GM18507 (cell line): ENCODE measurements at regions not wholly inside any gene's neighbourhood (a gene's known extent, or its start where the extent isn't known, plus 50 kb on each side); places are given as distances from the start of the nearest gene placed in this dataset.

Source experiments
- DNase-seq: peaks from one replicate; pipeline ENCODE4 v3.0.0; 2011; ENCODE audit warnings: low read depth; ENCODE audit not compliant: insufficient read length; ENCODE audit errors: extremely low spot score
- FAIRE-seq: peaks from 2 replicates; lab custom pipeline; 2011; peaks lifted over from hg19 to GRCh38; lab: Jason Lieb, UNC

DNA sequence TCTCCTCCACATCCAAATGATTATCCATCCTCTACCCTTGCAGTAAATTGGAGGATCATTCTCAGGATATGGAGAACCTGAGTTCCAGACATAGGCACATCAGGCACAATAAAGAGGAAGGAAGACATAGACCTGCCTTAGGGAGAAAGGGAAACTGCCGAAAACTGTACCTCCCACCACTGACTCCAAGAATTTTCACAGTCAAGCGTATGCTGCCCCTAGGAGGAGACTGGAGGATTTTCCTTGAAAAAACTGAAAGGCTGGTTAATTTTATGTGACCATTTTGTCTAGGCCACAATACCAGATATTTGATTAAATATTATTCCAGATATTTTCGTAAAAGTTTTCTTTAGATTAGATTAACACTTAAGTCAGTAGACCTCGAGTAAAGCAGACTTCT is 638.5 kb upstream of the PKDCC start:
- DNase-seq (no peak), FAIRE-seq (no peak)

DNA sequence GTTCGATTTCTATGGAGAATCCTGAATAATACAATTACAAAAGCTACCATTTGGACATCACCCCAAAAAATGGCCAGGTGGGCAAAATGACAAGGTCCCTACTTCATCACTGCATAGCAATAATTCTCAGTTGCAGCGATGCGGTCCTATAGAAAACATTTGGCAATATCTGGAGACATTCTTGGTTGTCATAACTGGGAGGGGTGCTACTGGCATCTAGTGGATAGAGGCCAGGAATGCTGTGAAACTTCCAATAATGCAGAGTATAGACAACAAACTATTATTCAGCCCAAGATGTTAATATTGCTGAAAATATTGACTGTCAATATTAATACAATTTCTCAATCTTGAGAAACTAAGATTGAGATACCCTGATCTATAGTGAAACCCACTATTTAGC is 637.8 kb upstream of the PKDCC start:
- DNase-seq: no peak
- FAIRE-seq: no peak

DNA sequence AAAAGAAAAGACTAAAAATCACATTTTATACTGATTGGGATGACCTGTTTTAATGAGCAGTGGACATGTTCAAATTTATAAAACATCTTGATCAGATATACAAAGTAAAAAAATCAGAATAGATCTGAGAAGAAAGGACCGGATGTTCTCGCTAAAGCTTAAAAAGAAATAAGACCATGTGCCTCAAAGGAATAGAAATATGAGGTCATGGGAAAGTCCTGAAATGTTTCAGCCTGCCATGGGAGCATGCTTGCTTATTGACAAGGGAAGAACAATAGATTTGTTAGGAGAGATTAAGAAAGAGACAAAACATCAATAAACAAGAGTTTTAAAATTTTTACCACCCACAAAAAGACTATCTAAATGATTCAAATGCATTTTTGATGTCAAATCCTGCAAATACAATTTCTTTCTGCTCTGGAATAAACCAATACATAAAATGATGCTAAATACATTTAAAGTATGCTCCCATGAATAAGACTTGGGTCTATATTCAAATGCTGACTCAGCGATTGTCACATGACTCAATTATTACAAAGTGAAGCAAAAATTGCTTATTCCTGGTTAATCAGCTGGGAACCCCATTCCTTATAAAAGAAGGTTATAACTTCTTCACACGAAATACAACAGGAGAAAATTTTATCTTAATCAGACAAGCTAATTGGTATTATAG is 633.9 kb upstream of the PKDCC start:
- FAIRE-seq: no peak
- no peak for DNase-seq

DNA sequence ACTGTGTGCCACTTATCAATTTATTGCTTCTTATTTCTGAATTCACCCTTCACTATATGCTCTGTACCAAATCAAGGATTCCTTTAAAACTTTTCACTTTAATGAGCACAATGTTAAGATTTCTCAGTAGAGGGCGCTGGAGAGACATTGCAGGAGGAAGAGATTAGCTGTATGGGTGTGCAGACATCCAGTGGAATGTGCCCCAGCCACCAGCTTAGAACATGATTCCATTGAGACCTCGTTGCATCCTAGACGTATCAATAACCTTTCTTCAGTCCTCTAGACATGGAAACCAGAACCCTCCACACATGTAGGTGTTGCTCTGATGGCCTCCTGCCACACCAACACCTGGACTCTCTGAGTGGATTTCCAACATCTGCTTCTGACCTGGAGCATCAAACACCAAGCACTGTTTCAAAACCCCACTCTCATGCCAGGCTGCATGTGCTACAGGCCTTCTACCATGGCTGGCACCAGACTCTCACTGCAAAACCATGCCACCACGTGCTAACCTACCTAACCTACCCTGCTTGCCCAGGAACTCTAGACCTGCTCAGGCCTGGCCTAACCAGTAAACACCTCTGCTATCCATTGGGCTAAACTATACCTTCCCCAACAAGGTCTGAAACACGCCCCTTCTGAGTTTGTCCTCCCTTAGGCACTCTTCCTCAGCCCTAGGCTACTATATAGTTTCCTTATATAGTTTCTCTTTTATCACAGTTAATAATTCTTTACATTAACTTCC is 633.2 kb upstream of the PKDCC start:
- DNase-seq: peak; percentile 1
- FAIRE-seq: peak; percentile 29

DNA sequence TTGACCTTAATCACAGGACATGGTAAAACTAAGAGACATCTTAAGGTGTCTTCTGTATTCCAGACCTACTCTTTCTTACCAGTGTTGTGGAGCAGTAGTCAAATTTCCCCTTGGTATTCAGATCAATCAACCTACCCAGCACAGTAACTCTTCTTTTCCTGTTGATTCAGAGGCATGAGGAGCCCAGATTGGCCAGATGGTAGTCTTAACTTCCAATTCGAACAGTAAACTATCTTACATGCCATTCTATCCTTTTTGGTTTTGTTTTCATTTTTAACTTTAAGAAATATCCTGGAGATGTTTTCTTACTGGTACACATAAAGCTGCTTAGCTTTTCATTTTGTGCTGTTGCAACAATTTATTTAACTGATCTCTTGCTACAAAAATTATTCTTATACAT is 630.3 kb upstream of the PKDCC start:
- DNase-seq: no peak
- FAIRE-seq: no peak

DNA sequence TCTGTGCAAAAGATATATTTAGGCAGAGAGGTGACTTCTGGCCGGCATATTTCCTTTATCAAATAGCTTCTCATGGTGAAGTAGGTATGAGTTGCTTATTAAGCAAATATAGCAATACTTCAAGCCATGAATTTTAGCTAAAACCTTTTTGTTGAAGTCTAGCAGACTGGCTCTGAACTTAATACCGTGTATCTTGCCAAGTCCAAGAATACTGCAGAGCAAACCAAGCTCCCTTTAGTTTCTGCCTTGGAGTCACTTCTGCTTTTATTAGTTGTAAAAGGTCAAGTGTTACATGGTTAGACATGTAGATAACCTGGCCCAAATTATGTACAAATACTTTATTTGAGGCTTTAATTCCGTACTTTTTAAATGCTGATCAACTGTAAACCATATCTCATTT is 627.6 kb upstream of the PKDCC start:
- DNase-seq (no peak), FAIRE-seq (no peak)

DNA sequence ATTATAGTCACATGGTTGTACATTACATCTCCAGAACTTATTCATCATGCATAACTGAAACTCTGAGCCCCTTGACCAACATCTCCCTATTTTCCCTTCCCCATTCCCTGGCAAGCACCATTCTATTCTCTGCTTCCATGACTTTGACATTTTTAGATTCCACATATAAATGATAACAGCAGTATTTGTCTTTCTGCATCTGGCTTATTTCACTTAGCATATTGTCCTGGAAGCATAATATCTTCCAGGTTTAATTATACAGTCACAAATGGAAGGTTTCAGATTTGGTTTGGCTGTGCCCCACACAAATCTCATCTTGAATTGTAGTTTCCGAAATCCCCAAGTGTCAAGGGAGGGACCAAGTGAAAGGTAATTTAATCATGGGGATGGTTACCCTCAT is 626.9 kb upstream of the PKDCC start:
- DNase-seq (no peak), FAIRE-seq (no peak)

DNA sequence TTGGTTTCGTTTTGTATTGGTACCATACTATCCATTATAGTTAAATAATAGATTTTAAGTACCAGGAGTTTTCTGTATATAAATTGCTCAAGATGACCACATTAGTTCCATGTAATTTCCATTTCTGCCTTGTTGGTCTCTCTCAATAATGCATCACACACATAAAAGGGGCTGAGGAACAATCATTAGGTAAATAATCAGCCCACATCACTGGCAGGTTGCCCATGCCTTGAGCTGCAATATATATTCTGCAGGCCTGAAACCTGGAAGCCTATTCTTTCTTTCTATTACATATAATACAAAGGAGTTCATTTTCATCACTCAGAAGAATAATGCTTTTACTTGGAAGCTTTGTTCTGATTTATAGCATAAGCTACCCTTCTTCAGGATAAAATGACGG is 616.1 kb upstream of the PKDCC start:
- no peak for FAIRE-seq
- no peak for DNase-seq

DNA sequence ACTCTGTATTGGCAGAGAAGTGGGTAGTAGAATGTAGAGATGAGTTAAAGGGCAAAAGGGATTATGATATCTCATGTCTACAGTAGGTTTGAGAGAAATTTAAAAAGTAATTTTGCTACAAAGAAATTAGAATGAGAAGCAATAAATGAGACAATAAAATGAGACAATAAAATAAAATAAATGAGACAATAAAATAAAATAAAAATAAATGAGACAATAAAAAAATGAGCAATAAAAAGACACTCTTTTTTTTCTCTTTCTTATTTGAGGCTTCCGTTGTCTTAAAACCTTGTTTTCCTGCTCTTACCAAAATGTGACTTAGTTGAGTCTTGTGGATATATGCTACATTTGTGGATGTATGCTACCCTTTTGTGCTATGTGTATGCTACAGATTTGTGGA is 615.4 kb upstream of the PKDCC start:
- no peak for DNase-seq
- FAIRE-seq: no peak

DNA sequence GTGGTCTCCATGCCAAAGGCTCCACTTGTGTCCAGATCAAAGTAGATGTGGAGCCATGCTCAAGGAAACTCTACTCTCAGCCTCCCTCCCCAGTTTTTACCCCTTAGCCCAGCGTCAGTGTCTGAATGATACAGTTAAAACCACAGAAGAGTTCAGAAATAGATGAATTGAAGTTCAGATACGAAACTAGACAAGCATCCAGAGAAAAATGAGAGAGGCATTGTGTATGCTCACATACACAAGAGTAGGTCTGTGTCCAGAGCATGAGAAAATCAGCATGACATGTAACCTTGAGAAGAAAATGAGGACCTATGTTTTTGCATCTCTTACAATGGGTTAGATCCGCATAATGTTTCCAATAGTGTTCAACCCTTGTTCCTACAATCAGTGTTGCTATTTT is 612.8 kb upstream of the PKDCC start:
- DNase-seq (no peak), FAIRE-seq (no peak)

DNA sequence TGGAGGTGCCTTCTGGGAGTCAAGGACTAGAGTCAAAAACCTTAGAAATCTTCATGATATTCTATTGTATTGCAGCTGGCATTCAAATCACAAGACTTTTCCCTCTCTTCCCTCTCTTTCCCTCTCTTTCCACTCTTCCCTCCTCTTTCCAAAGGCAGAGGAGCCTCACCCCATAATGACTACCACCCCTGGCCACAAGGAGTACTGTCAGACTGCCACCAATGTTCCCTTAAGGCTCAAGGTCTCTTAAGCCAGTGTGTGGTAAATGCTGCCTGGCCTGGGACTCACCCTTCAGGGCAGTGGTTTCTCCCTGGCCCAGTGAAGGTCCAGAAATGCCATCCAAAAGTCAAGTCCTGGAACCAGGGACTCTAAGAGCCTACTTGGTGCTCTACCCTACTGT is 605.9 kb upstream of the PKDCC start:
- FAIRE-seq: no peak
- no peak for DNase-seq

DNA sequence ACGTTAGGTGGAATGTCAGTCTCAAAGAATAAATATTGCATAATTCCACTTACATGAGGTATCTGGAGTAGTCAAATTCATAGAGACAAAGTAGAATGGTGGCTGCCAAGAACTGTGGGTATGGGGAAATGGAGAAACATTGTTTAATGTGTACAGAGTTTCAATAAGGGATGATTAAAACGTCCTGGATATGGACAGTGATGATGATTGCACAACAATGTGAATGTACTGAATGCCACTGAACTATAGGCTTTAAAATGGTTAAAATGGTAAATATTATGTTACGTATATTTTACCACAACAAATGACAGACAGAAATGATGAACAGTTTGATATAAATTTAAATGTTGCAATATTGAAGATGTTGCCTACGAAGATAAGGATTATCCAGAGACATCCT is 602.0 kb upstream of the PKDCC start:
- no peak for DNase-seq
- FAIRE-seq: no peak

DNA sequence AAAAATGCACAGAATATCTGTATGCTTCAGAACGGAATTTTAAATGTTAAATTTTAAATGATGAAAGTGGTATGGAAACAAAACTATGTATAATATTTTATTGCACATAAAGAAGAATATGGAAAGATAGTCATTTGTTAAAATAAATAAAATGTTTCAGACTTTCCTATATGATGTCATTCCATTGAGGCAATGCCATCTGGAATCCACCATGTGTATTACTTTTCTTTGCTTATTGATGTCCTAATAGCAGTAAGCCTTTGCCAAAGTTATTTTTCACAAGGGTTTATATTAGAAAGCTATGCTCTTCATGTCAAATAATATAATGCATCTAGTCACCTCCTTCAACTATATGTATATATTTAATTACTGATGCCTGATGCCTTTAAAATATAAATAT is 601.6 kb upstream of the PKDCC start:
- FAIRE-seq (no peak), DNase-seq (no peak)

DNA sequence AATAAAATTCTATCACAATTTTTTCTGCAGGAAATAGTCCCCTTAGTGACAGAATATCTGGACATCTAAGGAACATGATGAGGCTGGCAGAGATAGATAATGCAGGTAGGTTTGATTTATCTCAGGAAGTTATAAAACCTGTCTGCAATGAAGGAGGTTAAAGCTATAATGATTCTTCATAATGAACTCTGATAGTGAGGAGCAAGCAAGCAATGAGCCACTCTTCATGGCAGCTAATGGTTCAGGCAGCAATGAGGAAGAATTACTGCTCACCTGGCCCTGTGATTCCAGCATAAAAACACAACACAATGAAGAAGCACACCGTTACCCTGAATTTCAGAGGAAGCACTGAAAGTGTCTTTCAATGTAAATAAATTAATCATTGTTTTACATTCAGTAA is 599.6 kb upstream of the PKDCC start:
- no peak for FAIRE-seq
- no peak for DNase-seq

DNA sequence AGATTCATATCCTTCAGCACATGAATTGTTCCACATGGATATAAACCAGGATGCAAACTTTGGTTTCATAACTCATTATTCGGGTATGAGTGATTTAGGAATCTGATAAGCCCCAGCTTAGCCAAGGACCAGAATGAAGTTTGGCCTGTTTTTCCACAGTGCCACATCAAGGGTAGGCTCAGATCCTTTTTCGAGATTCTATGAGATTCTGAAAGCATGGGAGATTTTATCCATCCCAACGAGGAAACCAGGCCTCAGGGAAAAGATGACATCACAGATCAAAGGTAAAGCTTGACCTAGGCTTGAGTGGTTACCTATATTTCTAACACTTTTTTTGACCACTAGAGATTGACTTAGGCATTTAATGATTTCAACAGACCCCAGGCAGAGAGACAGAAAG is 590.8 kb upstream of the PKDCC start:
- no peak for DNase-seq

DNA sequence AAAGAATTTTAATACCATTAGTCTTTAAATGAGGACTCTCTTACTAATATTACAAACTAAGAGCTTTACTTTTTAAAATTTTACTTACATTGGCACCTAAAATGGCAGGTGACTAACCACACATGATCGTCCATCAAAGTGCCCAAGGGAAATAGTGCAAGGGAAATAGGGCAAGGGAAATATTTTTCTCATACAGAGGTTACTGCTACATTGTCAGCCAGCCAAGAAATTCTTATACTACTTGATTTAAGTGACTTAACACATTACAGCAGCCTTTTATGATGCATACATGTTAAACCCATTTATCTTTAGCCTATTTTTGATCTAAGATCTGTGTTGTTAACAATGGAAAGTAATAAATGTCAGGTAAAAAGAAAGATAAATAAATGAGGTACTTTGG is 587.2 kb upstream of the PKDCC start:
- FAIRE-seq (no peak), DNase-seq (no peak)

More for the DNA sequence above, 590.8 kb upstream of the PKDCC start:
- FAIRE-seq: no peak

DNA sequence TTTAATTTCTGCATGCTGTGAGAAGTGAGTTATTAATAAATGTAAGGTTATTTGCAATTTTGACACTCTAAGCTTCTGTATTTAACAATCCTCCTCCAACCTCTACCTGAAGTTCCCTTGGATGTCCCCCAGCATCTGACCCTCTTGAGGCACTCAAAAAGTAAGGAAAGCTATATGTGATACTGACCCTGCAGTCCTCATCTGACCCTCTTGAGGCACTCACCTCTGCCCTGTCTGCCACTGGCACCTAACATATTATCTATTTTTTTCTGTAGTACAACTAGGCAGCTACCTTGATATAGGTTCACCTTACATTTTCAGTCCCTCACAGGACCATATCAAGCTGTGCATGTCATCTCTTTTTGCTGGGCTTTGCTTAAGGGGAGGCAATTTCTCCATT is 583.4 kb upstream of the PKDCC start:
- FAIRE-seq (no peak), DNase-seq (no peak)

DNA sequence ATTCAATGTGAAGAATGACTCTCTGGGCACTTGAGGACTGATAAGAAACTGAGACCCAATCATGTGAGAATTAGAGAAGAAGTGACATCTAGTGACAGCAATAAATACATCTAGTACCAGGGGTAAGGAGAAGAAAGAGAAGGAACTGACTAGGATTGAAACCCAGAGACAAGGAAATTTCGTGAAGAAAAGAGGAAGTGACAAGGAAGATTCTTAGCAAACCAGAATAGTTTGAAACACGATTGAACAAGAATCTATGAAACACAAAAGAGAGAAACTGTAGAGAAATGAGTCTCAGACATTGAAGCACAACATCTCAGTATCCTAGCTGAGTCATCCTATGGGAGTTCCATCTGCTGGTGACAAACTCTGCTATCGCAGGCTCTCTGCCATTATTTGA is 571.9 kb upstream of the PKDCC start:
- no peak for DNase-seq
- FAIRE-seq: no peak

DNA sequence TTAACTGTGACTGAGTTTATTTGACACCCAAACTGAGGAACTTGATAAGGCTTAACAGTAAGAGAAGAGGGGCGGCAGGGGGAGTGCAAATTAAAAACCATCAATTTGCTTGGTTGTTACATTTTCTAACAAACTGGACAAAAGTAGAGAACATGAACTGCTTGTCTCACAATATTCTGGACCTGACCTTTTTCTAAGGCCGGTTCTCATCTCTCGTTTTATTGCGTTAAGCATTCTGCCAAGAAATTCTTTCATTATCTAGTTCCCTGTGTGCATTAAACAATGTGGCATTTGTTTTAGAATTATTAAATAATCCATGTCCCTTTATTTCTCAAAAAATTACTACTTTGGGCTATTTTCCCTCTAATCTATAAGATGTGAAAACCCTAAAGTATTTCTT is 565.2 kb upstream of the PKDCC start:
- no peak for DNase-seq

DNA sequence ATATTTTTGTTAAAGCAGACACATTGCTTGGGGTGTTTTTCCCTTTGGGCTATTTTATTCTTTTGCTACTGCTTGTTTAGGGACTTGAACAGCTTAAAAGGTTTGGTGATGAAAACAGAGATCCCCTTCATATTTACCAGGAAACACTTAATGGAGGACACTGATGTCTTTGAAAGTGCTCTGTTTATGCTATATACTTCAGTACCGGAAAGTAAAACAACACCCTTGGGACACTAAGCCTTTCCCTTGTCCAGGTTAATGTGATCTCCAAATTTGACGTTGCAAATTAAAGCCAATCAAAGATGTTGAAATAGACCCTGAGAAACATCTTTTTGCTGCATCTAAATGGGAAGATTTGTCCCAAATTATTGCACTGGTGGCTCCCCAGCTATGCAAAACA is 564.6 kb upstream of the PKDCC start:
- FAIRE-seq (no peak), DNase-seq (no peak)

More for the DNA sequence above, 565.2 kb upstream of the PKDCC start:
- no peak for FAIRE-seq
